ENCODE measurements at regions not wholly inside any gene's neighbourhood (a gene's known extent, or its start where the extent isn't known, plus 50 kb on each side); places are given as distances from the start of the nearest gene placed in this dataset.

DNA sequence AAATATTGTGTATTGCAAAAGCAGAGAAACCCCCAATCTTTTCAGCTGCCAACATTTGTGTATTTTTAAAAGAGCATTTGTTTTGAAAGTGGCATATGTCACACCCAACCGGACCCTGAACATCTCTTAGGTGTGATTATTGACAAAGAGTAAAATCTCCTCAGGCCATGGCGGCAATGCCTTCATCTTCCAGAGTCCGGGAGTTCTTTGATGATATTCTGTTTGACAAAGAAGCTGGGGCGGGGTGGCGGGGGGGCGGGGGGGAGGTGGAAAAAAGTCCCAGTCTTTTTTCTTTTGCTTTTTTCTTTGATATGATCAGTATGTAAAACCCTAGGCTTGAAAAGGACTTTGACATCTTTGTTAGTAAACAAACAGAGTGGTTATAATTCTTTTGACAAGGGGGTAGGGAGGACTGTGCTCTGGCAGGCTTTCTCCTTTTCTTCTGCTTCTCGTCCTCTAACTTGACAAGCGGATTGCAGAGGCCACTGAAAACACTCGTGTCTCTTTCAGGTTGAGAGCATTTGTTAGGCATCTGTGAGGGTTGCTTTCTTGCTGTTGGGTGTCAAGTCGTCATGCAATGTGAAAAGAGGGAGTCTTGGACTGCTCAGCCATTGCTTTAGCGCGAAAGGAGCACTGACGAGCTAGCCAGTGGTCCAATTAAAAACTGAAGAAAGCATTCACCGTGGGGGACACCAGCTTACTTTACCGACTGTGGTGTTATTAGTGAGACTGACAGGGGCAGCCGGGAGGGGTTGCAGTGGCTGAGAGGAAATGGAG, 243.2 kb downstream of the NSUN3 start:
- TF ChIP-seq JUND (IDR thresholded peaks at IDR 0.05; ENCODE audit: low read length) (no peak), RNF2 (IDR thresholded peaks at IDR 0.05; ENCODE audit: borderline replicate concordance, low read depth, low read length, missing control alignments, poor library complexity, severe bottlenecking) (no peak), CBX5 (IDR thresholded peaks at IDR 0.05; ENCODE audit: low read depth, low read length) (no peak), EP300 (IDR thresholded peaks at IDR 0.05; ENCODE audit: borderline replicate concordance in 1 of 2, low read depth in 2 of 2, low read length in 2 of 2) (no peak), CREB1 (IDR thresholded peaks at IDR 0.05) (no peak), POLR2A (IDR thresholded peaks at IDR 0.05; ENCODE audit: control extremely low read depth in 1 of 2, low read depth in 2 of 2, low read length in 2 of 2) (no peak)
- TF ChIP-seq, protein P1, sequence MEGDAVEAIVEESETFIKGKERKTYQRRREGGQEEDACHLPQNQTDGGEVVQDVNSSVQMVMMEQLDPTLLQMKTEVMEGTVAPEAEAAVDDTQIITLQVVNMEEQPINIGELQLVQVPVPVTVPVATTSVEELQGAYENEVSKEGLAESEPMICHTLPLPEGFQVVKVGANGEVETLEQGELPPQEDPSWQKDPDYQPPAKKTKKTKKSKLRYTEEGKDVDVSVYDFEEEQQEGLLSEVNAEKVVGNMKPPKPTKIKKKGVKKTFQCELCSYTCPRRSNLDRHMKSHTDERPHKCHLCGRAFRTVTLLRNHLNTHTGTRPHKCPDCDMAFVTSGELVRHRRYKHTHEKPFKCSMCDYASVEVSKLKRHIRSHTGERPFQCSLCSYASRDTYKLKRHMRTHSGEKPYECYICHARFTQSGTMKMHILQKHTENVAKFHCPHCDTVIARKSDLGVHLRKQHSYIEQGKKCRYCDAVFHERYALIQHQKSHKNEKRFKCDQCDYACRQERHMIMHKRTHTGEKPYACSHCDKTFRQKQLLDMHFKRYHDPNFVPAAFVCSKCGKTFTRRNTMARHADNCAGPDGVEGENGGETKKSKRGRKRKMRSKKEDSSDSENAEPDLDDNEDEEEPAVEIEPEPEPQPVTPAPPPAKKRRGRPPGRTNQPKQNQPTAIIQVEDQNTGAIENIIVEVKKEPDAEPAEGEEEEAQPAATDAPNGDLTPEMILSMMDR (IDR thresholded peaks at IDR 0.05; ENCODE audit: control extremely low read depth in 1 of 3, insufficient read depth in 1 of 3, low read depth in 1 of 3, low read length in 3 of 3): no peak

Measured in H1 (cell line).